ENCODE measurements at regions not wholly inside any gene's neighbourhood (a gene's known extent, or its start where the extent isn't known, plus 50 kb on each side); places are given as distances from the start of the nearest gene placed in this dataset.

- no peak for ATAC-seq (ENCODE audit: low FRiP score)
- no peak for DNase-seq (ENCODE audit: low spot score)
- TF ChIP-seq CTCF (IDR thresholded peaks at IDR 0.05), result no peak
Observed at GRCh38 chr20:17140894-17141293, 85.9 kb upstream of the PCSK2 start.

DNA sequence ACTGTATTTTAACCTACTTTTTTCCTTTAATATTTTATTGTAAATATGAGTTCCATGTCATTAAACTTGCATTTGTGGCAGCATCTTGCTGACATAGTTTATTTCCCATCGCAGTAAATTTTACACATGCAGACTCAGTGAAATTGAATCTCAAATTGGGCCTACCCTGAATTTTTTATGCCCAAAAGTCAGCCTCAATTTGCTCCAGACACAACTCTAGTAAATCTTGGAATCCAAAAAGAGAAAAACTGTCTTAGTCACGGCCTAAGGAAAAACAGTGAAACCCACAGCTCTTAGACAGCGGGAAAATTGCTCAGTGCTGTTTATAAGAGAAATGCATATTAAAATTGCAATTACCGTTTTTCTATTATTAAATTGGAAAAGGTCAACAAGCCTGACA, 85.3 kb upstream of the PCSK2 start:
- ATAC-seq (ENCODE audit: low FRiP score) (no peak), DNase-seq (ENCODE audit: low spot score) (no peak)
- no peak for TF ChIP-seq CTCF (IDR thresholded peaks at IDR 0.05)

DNA sequence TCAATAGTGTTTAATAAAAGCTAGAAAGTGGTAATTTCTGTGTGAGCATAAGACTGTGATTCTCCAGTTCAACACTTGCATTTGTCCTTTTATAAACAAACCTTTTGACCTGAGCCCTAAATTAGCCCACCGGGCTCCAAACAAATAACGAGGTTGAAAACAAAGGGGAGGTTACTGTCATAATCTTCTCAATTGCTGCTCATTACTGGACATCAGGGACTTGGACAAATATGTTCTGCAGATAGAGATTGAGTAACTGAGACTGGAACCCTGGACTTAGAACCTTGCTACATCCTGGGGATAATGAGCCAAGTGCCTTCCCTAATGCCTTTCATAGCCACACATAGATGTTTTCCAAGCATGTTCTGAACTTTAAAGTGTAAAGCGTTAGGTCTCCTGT, 84.2 kb upstream of the PCSK2 start:
- DNase-seq (ENCODE audit: low spot score) (no peak), ATAC-seq (ENCODE audit: low FRiP score) (no peak)
- no peak for TF ChIP-seq CTCF (IDR thresholded peaks at IDR 0.05)

GRCh38 chr20:17150858-17151257, 76.0 kb upstream of the PCSK2 start:
- DNase-seq (ENCODE audit: low spot score), result no peak
- no peak for ATAC-seq (ENCODE audit: low FRiP score)
- TF ChIP-seq CTCF (IDR thresholded peaks at IDR 0.05), result no peak

DNA sequence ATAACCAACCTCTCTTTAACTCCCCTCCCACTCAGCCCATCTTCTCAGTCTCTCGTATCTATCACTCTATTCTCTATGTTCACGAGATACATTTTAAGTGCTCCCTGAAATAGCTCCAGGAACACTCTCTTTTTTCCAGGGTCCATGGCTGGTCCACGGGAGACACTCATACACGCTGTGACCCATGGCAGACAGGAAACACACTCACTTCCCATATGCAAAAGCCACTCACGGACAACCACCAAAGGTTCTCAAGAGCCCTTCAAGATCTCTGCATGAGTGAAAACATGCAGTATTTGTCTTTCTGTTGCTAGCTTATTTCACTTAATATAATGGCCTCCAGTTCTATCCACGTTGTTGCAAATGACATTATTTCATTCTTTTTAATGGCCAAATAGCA, 71.4 kb upstream of the PCSK2 start:
- ATAC-seq (ENCODE audit: low FRiP score), result no peak
- no peak for TF ChIP-seq CTCF (IDR thresholded peaks at IDR 0.05)
- DNase-seq (ENCODE audit: low spot score), result no peak

DNA sequence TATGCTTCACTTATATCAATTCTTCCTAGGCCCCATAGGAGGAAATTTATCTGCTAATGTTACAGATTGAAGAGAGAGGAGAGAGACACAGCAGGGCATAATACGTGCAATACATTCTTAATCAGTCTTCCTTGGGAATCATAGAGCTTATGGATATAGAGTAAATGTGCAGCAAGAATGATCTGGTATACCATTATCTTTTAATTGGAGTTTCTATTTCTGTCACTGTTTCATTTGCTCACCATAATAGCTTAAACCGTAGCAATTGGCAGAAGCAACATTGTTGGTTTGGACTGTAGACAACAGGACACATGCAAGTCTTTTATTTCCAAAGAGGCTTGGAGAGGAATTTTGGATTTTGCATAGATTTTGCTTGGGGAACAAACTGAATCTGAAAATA, 68.1 kb upstream of the PCSK2 start:
- DNase-seq (ENCODE audit: low spot score) (no peak), ATAC-seq (ENCODE audit: low FRiP score) (no peak)
- no peak for TF ChIP-seq CTCF (IDR thresholded peaks at IDR 0.05)

- no peak for TF ChIP-seq CTCF (IDR thresholded peaks at IDR 0.05)
- DNase-seq (ENCODE audit: low spot score), result no peak
- ATAC-seq (ENCODE audit: low FRiP score), result no peak
Observed at GRCh38 chr20:17161673-17162481, 65.0 kb upstream of the PCSK2 start.
